Gastrocnemius medialis (tissue), 4 donors: ENCODE measurements at regions not wholly inside any gene's neighbourhood (a gene's known extent, or its start where the extent isn't known, plus 50 kb on each side); places are given as distances from the start of the nearest gene placed in this dataset.

Experiments used
- POLR2A ChIP-seq, 2 donors: fragments of 450-650 bp; IDR thresholded peaks; one replicate each; pipeline ENCODE4 v1.6.1; 2017; ENCODE audit warnings: antibody characterized with exemption in 2 of 2, mild to moderate bottlenecking in 2 of 2, moderate library complexity in 2 of 2
- TF ChIP-seq, protein P1 (sequence below), 5 experiments: fragments of 450-650 bp in 3 of 5; fragments of 200-600 bp in 2 of 5; sonication (generic) in 2 of 5; IDR thresholded peaks in 4 of 5; conservative IDR thresholded peaks in 1 of 5; 1 replicate in 4 of 5; 2 replicates in 1 of 5; pipeline ENCODE4 v1.5.1; 2016 to 2019; ENCODE audit warnings: antibody characterized with exemption in 5 of 5, mild to moderate bottlenecking in 3 of 5, moderate library complexity in 3 of 5

DNA sequence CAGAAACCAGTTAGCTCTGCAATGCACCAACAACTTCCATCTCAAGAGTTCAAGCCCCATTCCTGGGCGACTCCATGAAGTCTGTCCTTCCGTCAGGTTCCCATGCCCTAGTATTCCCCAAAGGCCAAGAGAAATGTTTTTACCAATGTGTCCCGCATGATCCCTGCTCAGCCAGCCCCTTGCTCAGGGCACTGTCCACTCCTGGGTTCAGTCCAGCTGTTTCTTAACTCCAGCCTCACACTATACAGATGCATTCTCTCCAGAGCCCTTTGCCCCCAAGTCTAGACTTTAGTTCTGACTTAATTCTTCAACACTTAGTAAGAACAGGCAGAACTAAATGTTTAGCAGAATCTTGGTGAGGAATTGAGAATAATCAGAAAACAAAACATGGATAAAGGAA is 497.5 kb downstream of the SOX6 start:
- TF ChIP-seq, protein P1, sequence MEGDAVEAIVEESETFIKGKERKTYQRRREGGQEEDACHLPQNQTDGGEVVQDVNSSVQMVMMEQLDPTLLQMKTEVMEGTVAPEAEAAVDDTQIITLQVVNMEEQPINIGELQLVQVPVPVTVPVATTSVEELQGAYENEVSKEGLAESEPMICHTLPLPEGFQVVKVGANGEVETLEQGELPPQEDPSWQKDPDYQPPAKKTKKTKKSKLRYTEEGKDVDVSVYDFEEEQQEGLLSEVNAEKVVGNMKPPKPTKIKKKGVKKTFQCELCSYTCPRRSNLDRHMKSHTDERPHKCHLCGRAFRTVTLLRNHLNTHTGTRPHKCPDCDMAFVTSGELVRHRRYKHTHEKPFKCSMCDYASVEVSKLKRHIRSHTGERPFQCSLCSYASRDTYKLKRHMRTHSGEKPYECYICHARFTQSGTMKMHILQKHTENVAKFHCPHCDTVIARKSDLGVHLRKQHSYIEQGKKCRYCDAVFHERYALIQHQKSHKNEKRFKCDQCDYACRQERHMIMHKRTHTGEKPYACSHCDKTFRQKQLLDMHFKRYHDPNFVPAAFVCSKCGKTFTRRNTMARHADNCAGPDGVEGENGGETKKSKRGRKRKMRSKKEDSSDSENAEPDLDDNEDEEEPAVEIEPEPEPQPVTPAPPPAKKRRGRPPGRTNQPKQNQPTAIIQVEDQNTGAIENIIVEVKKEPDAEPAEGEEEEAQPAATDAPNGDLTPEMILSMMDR (IDR thresholded peaks at IDR 0.05 in 4 of 5, conservative IDR thresholded peaks at IDR 0.05 in 1 of 5): no peak
- no peak for TF ChIP-seq POLR2A (IDR thresholded peaks at IDR 0.05)
